ENCODE measurements at regions not wholly inside any gene's neighbourhood (a gene's known extent, or its start where the extent isn't known, plus 50 kb on each side); places are given as distances from the start of the nearest gene placed in this dataset.

- no peak overlapping the region for H4K8ac ChIP-seq (ENCODE audit: low read depth in 2 of 2, low read length in 2 of 2)
- H3K4me1 ChIP-seq (ENCODE audit: control insufficient read depth, insufficient read depth, low read length) = no peaks in the 10 kb centered on the region
- H2AFZ ChIP-seq (replicated peaks; ENCODE audit: low read length, poor library complexity) = no peak overlapping the region
- H3K9ac ChIP-seq (ENCODE audit: low read depth, low read length) = no peak overlapping the region
- intact Hi-C loops (cut with micrococcal nuclease) = no loop called here
- WGBS, 2 experiments (ENCODE audit: extremely low coverage in 2 of 2, insufficient read length in 1 of 2) = no CpG with 5 or more reads among the region's 4 CpGs
- dilution Hi-C loops (cut with HindIII; ENCODE audit: low sequenced_read_pairs, unreplicated experiment) = no loop called here
- TF ChIP-seq CEBPB (IDR thresholded peaks at IDR 0.05; ENCODE audit: low read depth, low read length) (0 out of 2 replicates have a peak, but pooled peaks have one; percentile 9), SMC3 (IDR thresholded peaks at IDR 0.05; ENCODE audit: low read depth, low read length) (no peak)
- no peak overlapping the region for H3K56ac ChIP-seq (ENCODE audit: extremely low read depth, insufficient read depth, low read length)
- H2AK5ac ChIP-seq (ENCODE audit: low read depth, low read length) = no peak overlapping the region
- H2AK9ac ChIP-seq (replicated peaks; ENCODE audit: low read depth, low read length, poor library complexity) = no peak overlapping the region
- peak; percentile 31 for DNase-seq
- no peaks in the 10 kb centered on the region for H3K79me1 ChIP-seq (ENCODE audit: low read depth in 1 of 2, low read length in 2 of 2)
- in situ Hi-C loops (cut with MboI; ENCODE audit: low sequenced_read_pairs) = no loop called here
- no peak overlapping the region for H2BK20ac ChIP-seq (ENCODE audit: low read depth, low read length)
- no peaks in the 10 kb centered on the region for H3K9me1 ChIP-seq (ENCODE audit: insufficient read depth, low read length)
- H3K23ac ChIP-seq (ENCODE audit: low read depth, low read length) = no peak overlapping the region
- H4K91ac ChIP-seq (ENCODE audit: insufficient read depth, low read depth, low read length) = no peak overlapping the region
- no peak overlapping the region for H4K5ac ChIP-seq (ENCODE audit: low read depth, low read length)
- no peak for ATAC-seq (ENCODE audit: low read depth)
- BruUV-seq (replicated peaks) = no TSS peak
- no peak overlapping the region for H2BK5ac ChIP-seq (ENCODE audit: low read depth, low read length, poor library complexity, severe bottlenecking)
- H3K27me3 ChIP-seq (ENCODE audit: control insufficient read depth, insufficient read depth, low read length) = peaks cover 8% of the 10 kb centered on the region
- CTCF ChIA-PET = no interaction called here
- H2BK15ac ChIP-seq (ENCODE audit: low read depth, low read length) = no peak overlapping the region
- H3K27ac ChIP-seq (ENCODE audit: insufficient read depth, low read length) = no peak overlapping the region
- no peak overlapping the region for H2BK120ac ChIP-seq (ENCODE audit: low read depth, low read length)
- H4K20me1 ChIP-seq (ENCODE audit: insufficient read depth, low read length) = no peaks in the 10 kb centered on the region
- POLR2A ChIA-PET (ENCODE audit: unreplicated experiment) = no interaction called here
- no peaks in the 10 kb centered on the region for H3K36me3 ChIP-seq (ENCODE audit: control insufficient read depth, insufficient read depth, low read length)
- H3K18ac ChIP-seq (ENCODE audit: low read depth, low read length) = no peak overlapping the region
- no peak overlapping the region for H3K4me2 ChIP-seq (ENCODE audit: low read depth, low read length)
- H3K4me3 ChIP-seq (ENCODE audit: insufficient read depth, low read depth, low read length) = no peak overlapping the region
- no peak overlapping the region for H3K14ac ChIP-seq (replicated peaks; ENCODE audit: low read depth, low read length)
- no peak overlapping the region for H3K4ac ChIP-seq (ENCODE audit: low read depth, low read length)
- H3K9me3 ChIP-seq (ENCODE audit: control insufficient read depth, insufficient read depth, low read length) = no peaks in the 10 kb centered on the region
Observed at GRCh38 chr5:173383711-173384110, 55.5 kb upstream of the STC2 start.
